NT2/D1 (cell line): ENCODE measurements at regions not wholly inside any gene's neighbourhood (a gene's known extent, or its start where the extent isn't known, plus 50 kb on each side); places are given as distances from the start of the nearest gene placed in this dataset.

ENCODE experiments used
- DNase-seq: peaks from one replicate; pipeline ENCODE4 v3.0.0-alpha.2; 2011; ENCODE audit warnings: low read depth, low spot score
- H3K27me3 ChIP-seq: 2 replicates; pipeline ENCODE4 v1.6.0; 2011; ENCODE audit warnings: mild to moderate bottlenecking; ENCODE audit not compliant: insufficient read length, insufficient read depth
- H3K36me3 ChIP-seq: 2 replicates; pipeline ENCODE4 v1.6.1; 2011; ENCODE audit warnings: mild to moderate bottlenecking, low read length, mixed read lengths; ENCODE audit not compliant: insufficient read depth, insufficient read length
- H3K4me1 ChIP-seq: 2 replicates; pipeline ENCODE4 v1.5.1; 2011; ENCODE audit not compliant: insufficient read depth, insufficient read length
- H3K4me3 ChIP-seq: 2 replicates; pipeline ENCODE4 v1.5.1; 2011; ENCODE audit warnings: low read depth; ENCODE audit not compliant: insufficient read length
- H3K9ac ChIP-seq: 2 replicates; pipeline ENCODE4 v1.6.0; 2011; ENCODE audit warnings: low read depth; ENCODE audit not compliant: insufficient read length
- H3K9me3 ChIP-seq: 2 replicates; pipeline ENCODE4 v1.5.1; 2011; ENCODE audit warnings: mild to moderate bottlenecking, low read length; ENCODE audit not compliant: insufficient read depth
- SUZ12 ChIP-seq: IDR thresholded peaks from 2 replicates; pipeline ENCODE4 v1.6.1; 2011; ENCODE audit not compliant: insufficient read length, insufficient read depth; ENCODE audit errors: extremely low read depth
- YY1 ChIP-seq: IDR thresholded peaks from 2 replicates; pipeline ENCODE4 v1.6.1; 2011; ENCODE audit not compliant: insufficient read length, insufficient read depth
- ZNF274 ChIP-seq: IDR thresholded peaks from 2 replicates; pipeline ENCODE4 v1.6.1; 2011; ENCODE audit warnings: mild to moderate bottlenecking, low read depth, low read length

DNA sequence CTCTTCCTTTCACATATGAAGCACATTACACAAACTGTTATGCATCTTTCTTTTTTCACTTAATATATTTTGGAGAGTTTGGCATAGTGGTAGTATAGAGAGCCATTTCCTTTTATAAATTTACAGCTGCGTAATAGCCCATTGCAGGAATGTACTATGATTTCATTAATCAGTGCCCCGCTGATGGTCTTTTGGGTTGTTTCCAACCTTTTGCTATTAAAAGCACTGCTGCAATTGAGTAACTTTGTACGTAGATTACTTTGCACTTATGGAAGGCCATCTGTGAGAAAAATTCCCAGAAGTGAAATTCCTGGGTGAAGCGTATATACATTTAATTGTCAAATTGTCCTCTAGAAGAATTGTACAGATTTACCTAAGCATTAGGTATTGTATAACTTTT lies 565.3 kb upstream of the ZNF804A start:
- no peak for TF ChIP-seq ZNF274
- TF ChIP-seq YY1: no peak
- no peak for TF ChIP-seq SUZ12
- no peaks in the 10 kb centered on the region for H3K4me1 ChIP-seq
- H3K36me3 ChIP-seq: no peaks in the 10 kb centered on the region
- H3K27me3 ChIP-seq: no peaks in the 10 kb centered on the region
- DNase-seq: no peak
- no peak overlapping the region for H3K9ac ChIP-seq
- no peaks in the 10 kb centered on the region for H3K9me3 ChIP-seq
- H3K4me3 ChIP-seq: no peak overlapping the region

DNA sequence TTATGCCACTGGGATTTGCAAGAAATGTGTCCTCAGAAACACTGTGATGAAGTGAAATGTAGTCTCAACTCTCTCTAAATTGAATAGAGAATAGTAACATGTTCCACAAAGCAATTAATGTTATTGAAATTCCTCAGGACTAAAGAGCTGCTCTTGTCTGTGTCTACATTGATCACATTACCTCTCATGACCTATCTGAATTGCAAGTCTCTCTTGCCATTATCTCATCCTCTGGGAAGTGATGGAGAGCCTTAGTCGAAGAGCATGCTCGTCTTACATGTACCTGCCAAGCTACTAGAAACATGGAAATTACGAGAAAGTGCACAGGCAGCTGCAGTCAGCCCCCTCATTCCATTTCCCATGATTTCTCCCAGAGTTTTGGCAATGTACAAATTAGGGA lies 561.1 kb upstream of the ZNF804A start:
- Histone ChIP-seq H3K27me3 (no peaks in the 10 kb centered on the region), H3K4me1 (no peaks in the 10 kb centered on the region), H3K9ac (no peak overlapping the region), H3K36me3 (no peaks in the 10 kb centered on the region), H3K9me3 (no peaks in the 10 kb centered on the region), H3K4me3 (no peak overlapping the region)
- TF ChIP-seq YY1 (no peak), ZNF274 (no peak), SUZ12 (no peak)
- no peak for DNase-seq

- Histone ChIP-seq H3K9ac (no peak overlapping the region), H3K4me1 (no peaks in the 10 kb centered on the region), H3K4me3 (no peak overlapping the region), H3K36me3 (no peaks in the 10 kb centered on the region), H3K9me3 (no peaks in the 10 kb centered on the region), H3K27me3 (no peaks in the 10 kb centered on the region)
- TF ChIP-seq SUZ12 (no peak), YY1 (no peak)
- DNase-seq: no peak
These were observed 558.8 kb upstream of the ZNF804A start for GRCh38 chr2:184039493-184039892.

GRCh38 chr2:184040230-184040629 lies 558.1 kb upstream of the ZNF804A start:
- no peaks in the 10 kb centered on the region for H3K27me3 ChIP-seq
- H3K4me3 ChIP-seq: no peak overlapping the region

DNA sequence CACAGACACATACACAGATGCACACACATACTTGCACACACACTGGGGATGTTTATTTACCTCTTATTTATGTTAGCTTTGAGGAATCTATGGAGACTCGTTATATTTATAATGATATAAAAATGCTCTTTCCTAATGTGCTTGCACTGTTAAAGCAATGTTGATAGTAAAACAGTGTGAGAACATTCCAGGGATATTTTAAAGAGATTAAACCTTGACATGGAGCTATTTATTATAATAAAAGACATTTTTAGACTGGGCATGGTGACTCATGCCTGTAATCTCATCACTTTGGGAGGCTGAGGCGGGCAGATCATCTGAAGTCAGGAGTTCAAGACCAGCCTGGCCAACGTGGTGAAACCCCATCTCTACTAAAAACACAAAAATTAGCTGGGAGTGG lies 557.3 kb upstream of the ZNF804A start:
- no peak for TF ChIP-seq YY1
- no peak for TF ChIP-seq SUZ12
- TF ChIP-seq ZNF274: no peak
- no peak for DNase-seq
- Histone ChIP-seq H3K4me3 (no peak overlapping the region), H3K27me3 (no peaks in the 10 kb centered on the region), H3K9me3 (no peaks in the 10 kb centered on the region), H3K4me1 (no peaks in the 10 kb centered on the region), H3K9ac (no peak overlapping the region), H3K36me3 (no peaks in the 10 kb centered on the region)

More at GRCh38 chr2:184040230-184040629, 558.1 kb upstream of the ZNF804A start:
- no peak for TF ChIP-seq ZNF274
- TF ChIP-seq SUZ12: no peak
- no peak for TF ChIP-seq YY1
- Histone ChIP-seq H3K9me3 (no peaks in the 10 kb centered on the region), H3K4me1 (no peaks in the 10 kb centered on the region), H3K36me3 (no peaks in the 10 kb centered on the region), H3K9ac (no peak overlapping the region)
- DNase-seq: no peak

GRCh38 chr2:184041777-184042176 lies 556.6 kb upstream of the ZNF804A start:
- no peak for TF ChIP-seq SUZ12
- no peak for TF ChIP-seq ZNF274
- TF ChIP-seq YY1: no peak
- H3K36me3 ChIP-seq: no peaks in the 10 kb centered on the region
- H3K4me1 ChIP-seq: no peaks in the 10 kb centered on the region
- H3K4me3 ChIP-seq: no peak overlapping the region
- H3K9ac ChIP-seq: no peak overlapping the region
- no peaks in the 10 kb centered on the region for H3K9me3 ChIP-seq
- no peaks in the 10 kb centered on the region for H3K27me3 ChIP-seq
- no peak for DNase-seq

- TF ChIP-seq SUZ12: no peak
- TF ChIP-seq YY1: no peak
- TF ChIP-seq ZNF274: no peak
- no peaks in the 10 kb centered on the region for H3K36me3 ChIP-seq
- H3K27me3 ChIP-seq: no peaks in the 10 kb centered on the region
- no peak for DNase-seq
- no peak overlapping the region for H3K4me3 ChIP-seq
- H3K4me1 ChIP-seq: no peaks in the 10 kb centered on the region
- no peak overlapping the region for H3K9ac ChIP-seq
- no peaks in the 10 kb centered on the region for H3K9me3 ChIP-seq
These were observed 550.8 kb upstream of the ZNF804A start for GRCh38 chr2:184047536-184047935.

DNA sequence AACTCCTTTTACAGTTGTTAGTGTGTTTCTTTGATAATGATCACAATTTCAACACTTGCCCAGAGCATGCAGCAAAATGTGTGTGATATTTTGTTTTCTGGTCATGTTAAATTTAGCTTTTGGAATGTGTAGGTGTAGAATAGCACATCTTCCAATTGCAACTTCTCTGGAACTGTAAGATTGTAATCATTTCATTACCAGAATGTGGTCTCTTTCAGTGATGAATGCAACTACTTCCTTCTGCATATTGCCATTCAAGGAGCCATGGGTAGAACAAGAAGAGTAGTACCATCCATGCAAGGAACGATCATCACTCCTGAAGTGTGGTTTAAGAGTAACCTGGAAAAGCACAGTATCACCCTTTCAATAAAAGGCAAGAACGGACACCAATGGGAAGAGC lies 548.8 kb upstream of the ZNF804A start:
- no peaks in the 10 kb centered on the region for H3K27me3 ChIP-seq
- H3K9me3 ChIP-seq: no peaks in the 10 kb centered on the region
- H3K4me3 ChIP-seq: no peak overlapping the region
- no peaks in the 10 kb centered on the region for H3K4me1 ChIP-seq
- DNase-seq: no peak
- no peak overlapping the region for H3K9ac ChIP-seq
- H3K36me3 ChIP-seq: no peaks in the 10 kb centered on the region
- no peak for TF ChIP-seq ZNF274
- TF ChIP-seq SUZ12: no peak
- TF ChIP-seq YY1: no peak
